BLaER1 (cell line): ENCODE measurements at regions not wholly inside any gene's neighbourhood (a gene's known extent, or its start where the extent isn't known, plus 50 kb on each side); places are given as distances from the start of the nearest gene placed in this dataset.

ENCODE experiments used
- H3K27ac ChIP-seq: shearing (Covaris generic); formaldehyde crosslinking; 2 replicates; pipeline ENCODE4 v1.8.1; 2022
- H3K27me3 ChIP-seq: shearing (Covaris generic); formaldehyde crosslinking; 2 replicates; pipeline ENCODE4 v1.8.1; 2022
- H3K36me3 ChIP-seq: shearing (Covaris generic); formaldehyde crosslinking; 2 replicates; pipeline ENCODE4 v1.8.1; 2022
- H3K4me1 ChIP-seq: shearing (Covaris generic); formaldehyde crosslinking; 2 replicates; pipeline ENCODE4 v1.8.1; 2022
- H3K4me2 ChIP-seq: shearing (Covaris generic); formaldehyde crosslinking; 2 replicates; pipeline ENCODE4 v1.8.1; 2022
- H3K4me3 ChIP-seq: shearing (Covaris generic); formaldehyde crosslinking; 2 replicates; pipeline ENCODE4 v1.8.1; 2022
- H3K9ac ChIP-seq: shearing (Covaris generic); formaldehyde crosslinking; 2 replicates; pipeline ENCODE4 v1.8.1; 2022
- H3K9me3 ChIP-seq: shearing (Covaris generic); formaldehyde crosslinking; 2 replicates; pipeline ENCODE4 v1.8.1; 2022
- H4K20me1 ChIP-seq: shearing (Covaris generic); formaldehyde crosslinking; 2 replicates; pipeline ENCODE4 v1.8.1; 2022
- Cebpa-rat ChIP-seq: shearing (Covaris generic); IDR thresholded peaks from 2 replicates; pipeline ENCODE4 v1.8.1; 2022

GRCh38 chr3:117512975-117513374 is 803.4 kb downstream of the TUSC7 start:
- no peaks in the 10 kb centered on the region for H3K4me1 ChIP-seq
- H3K4me2 ChIP-seq = no peak overlapping the region
- no peak overlapping the region for H3K9ac ChIP-seq
- H3K9me3 ChIP-seq = no peaks in the 10 kb centered on the region
- no peaks in the 10 kb centered on the region for H4K20me1 ChIP-seq
- TF ChIP-seq Cebpa-rat = no peak
- H3K36me3 ChIP-seq = no peaks in the 10 kb centered on the region
- no peaks in the 10 kb centered on the region for H3K27me3 ChIP-seq
- H3K4me3 ChIP-seq = no peak overlapping the region
- no peak overlapping the region for H3K27ac ChIP-seq

- no peaks in the 10 kb centered on the region for H3K27me3 ChIP-seq
- no peak overlapping the region for H3K9ac ChIP-seq
- H3K9me3 ChIP-seq = no peaks in the 10 kb centered on the region
- no peaks in the 10 kb centered on the region for H4K20me1 ChIP-seq
- H3K4me1 ChIP-seq = no peaks in the 10 kb centered on the region
- no peak overlapping the region for H3K4me3 ChIP-seq
- H3K4me2 ChIP-seq = no peak overlapping the region
- TF ChIP-seq Cebpa-rat = no peak
- no peak overlapping the region for H3K27ac ChIP-seq
- no peaks in the 10 kb centered on the region for H3K36me3 ChIP-seq
Measured at GRCh38 chr3:117515309-117515708, 805.7 kb downstream of the TUSC7 start.

GRCh38 chr3:117518364-117518763 is 808.8 kb downstream of the TUSC7 start:
- no peaks in the 10 kb centered on the region for H3K9me3 ChIP-seq
- no peak overlapping the region for H3K4me3 ChIP-seq
- H3K27me3 ChIP-seq = no peaks in the 10 kb centered on the region
- H3K4me1 ChIP-seq = no peaks in the 10 kb centered on the region
- no peak overlapping the region for H3K4me2 ChIP-seq
- H4K20me1 ChIP-seq = no peaks in the 10 kb centered on the region
- no peak overlapping the region for H3K9ac ChIP-seq
- TF ChIP-seq Cebpa-rat = no peak
- no peak overlapping the region for H3K27ac ChIP-seq
- no peaks in the 10 kb centered on the region for H3K36me3 ChIP-seq

GRCh38 chr3:117519776-117520175 is 810.2 kb downstream of the TUSC7 start:
- H3K4me1 ChIP-seq = no peaks in the 10 kb centered on the region
- H3K27me3 ChIP-seq = no peaks in the 10 kb centered on the region
- H4K20me1 ChIP-seq = no peaks in the 10 kb centered on the region
- H3K36me3 ChIP-seq = no peaks in the 10 kb centered on the region
- H3K4me2 ChIP-seq = no peak overlapping the region
- no peak overlapping the region for H3K4me3 ChIP-seq
- TF ChIP-seq Cebpa-rat = no peak
- H3K27ac ChIP-seq = no peak overlapping the region
- no peaks in the 10 kb centered on the region for H3K9me3 ChIP-seq
- no peak overlapping the region for H3K9ac ChIP-seq

- H4K20me1 ChIP-seq = no peaks in the 10 kb centered on the region
- no peaks in the 10 kb centered on the region for H3K9me3 ChIP-seq
- no peak overlapping the region for H3K9ac ChIP-seq
- H3K4me3 ChIP-seq = no peak overlapping the region
- H3K4me1 ChIP-seq = no peaks in the 10 kb centered on the region
- no peak overlapping the region for H3K4me2 ChIP-seq
- no peaks in the 10 kb centered on the region for H3K27me3 ChIP-seq
- H3K27ac ChIP-seq = no peak overlapping the region
- H3K36me3 ChIP-seq = no peaks in the 10 kb centered on the region
- no peak for TF ChIP-seq Cebpa-rat
Measured at GRCh38 chr3:117520582-117520981, 811.0 kb downstream of the TUSC7 start.

- H3K27ac ChIP-seq = no peak overlapping the region
- H3K4me3 ChIP-seq = no peak overlapping the region
- H4K20me1 ChIP-seq = no peaks in the 10 kb centered on the region
- no peaks in the 10 kb centered on the region for H3K27me3 ChIP-seq
- H3K9ac ChIP-seq = no peak overlapping the region
- H3K36me3 ChIP-seq = no peaks in the 10 kb centered on the region
- no peak overlapping the region for H3K4me2 ChIP-seq
- TF ChIP-seq Cebpa-rat = no peak
- no peaks in the 10 kb centered on the region for H3K4me1 ChIP-seq
- H3K9me3 ChIP-seq = no peaks in the 10 kb centered on the region
Measured at GRCh38 chr3:117523418-117523817, 813.8 kb downstream of the TUSC7 start.

GRCh38 chr3:117524890-117525289 is 815.3 kb downstream of the TUSC7 start:
- Histone ChIP-seq H4K20me1 (no peaks in the 10 kb centered on the region), H3K36me3 (no peaks in the 10 kb centered on the region), H3K4me1 (no peaks in the 10 kb centered on the region), H3K4me2 (no peak overlapping the region), H3K27ac (no peak overlapping the region), H3K9ac (no peak overlapping the region), H3K4me3 (no peak overlapping the region), H3K27me3 (no peaks in the 10 kb centered on the region), H3K9me3 (no peaks in the 10 kb centered on the region)
- TF ChIP-seq Cebpa-rat = no peak

GRCh38 chr3:117526470-117527079 is 817.0 kb downstream of the TUSC7 start:
- H3K36me3 ChIP-seq = no peaks in the 10 kb centered on the region
- no peaks in the 10 kb centered on the region for H3K27me3 ChIP-seq
- H4K20me1 ChIP-seq = no peaks in the 10 kb centered on the region
- no peak overlapping the region for H3K4me2 ChIP-seq
- H3K9ac ChIP-seq = no peak overlapping the region
- H3K9me3 ChIP-seq = no peaks in the 10 kb centered on the region
- no peak overlapping the region for H3K4me3 ChIP-seq
- H3K4me1 ChIP-seq = no peaks in the 10 kb centered on the region
- H3K27ac ChIP-seq = no peak overlapping the region
- no peak for TF ChIP-seq Cebpa-rat

- H3K36me3 ChIP-seq = no peaks in the 10 kb centered on the region
- H3K9ac ChIP-seq = no peak overlapping the region
- H3K27me3 ChIP-seq = no peaks in the 10 kb centered on the region
- H3K4me1 ChIP-seq = no peaks in the 10 kb centered on the region
- no peak for TF ChIP-seq Cebpa-rat
- H4K20me1 ChIP-seq = no peaks in the 10 kb centered on the region
- no peak overlapping the region for H3K27ac ChIP-seq
- no peaks in the 10 kb centered on the region for H3K9me3 ChIP-seq
- no peak overlapping the region for H3K4me3 ChIP-seq
- H3K4me2 ChIP-seq = no peak overlapping the region
Measured at GRCh38 chr3:117527346-117527745, 817.8 kb downstream of the TUSC7 start.

- H3K36me3 ChIP-seq = no peaks in the 10 kb centered on the region
- H3K4me1 ChIP-seq = no peaks in the 10 kb centered on the region
- H3K4me3 ChIP-seq = no peak overlapping the region
- no peak overlapping the region for H3K4me2 ChIP-seq
- H3K9ac ChIP-seq = no peak overlapping the region
- no peaks in the 10 kb centered on the region for H4K20me1 ChIP-seq
- H3K27me3 ChIP-seq = no peaks in the 10 kb centered on the region
- no peaks in the 10 kb centered on the region for H3K9me3 ChIP-seq
- no peak overlapping the region for H3K27ac ChIP-seq
- no peak for TF ChIP-seq Cebpa-rat
Measured at GRCh38 chr3:117528688-117529087, 819.1 kb downstream of the TUSC7 start.
